Liver (tissue), 7 donors: ENCODE measurements at regions not wholly inside any gene's neighbourhood (a gene's known extent, or its start where the extent isn't known, plus 50 kb on each side); places are given as distances from the start of the nearest gene placed in this dataset.

ENCODE experiments used
- DNase-seq: peaks from one replicate; pipeline ENCODE4 v3.0.0-alpha.2; 2017; ENCODE audit warnings: low spot score
- H3K27ac ChIP-seq, 2 donors: one replicate each; pipeline ENCODE4 v1.7.0; 2013; ENCODE audit warnings: inconsistent platforms in 2 of 2, low read length in 2 of 2, control low read depth in 1 of 2, low read depth in 1 of 2, mild to moderate bottlenecking in 1 of 2
- H3K27me3 ChIP-seq, 4 donors: one replicate each; pipeline versions ENCODE4 v1.6.1 to v1.7.0; 2013; ENCODE audit warnings: low read length in 3 of 4, inconsistent platforms in 1 of 4, mild to moderate bottlenecking in 1 of 4, moderate library complexity in 1 of 4; ENCODE audit not compliant: control insufficient read depth in 4 of 4, insufficient read depth in 4 of 4
- H3K36me3 ChIP-seq, 4 donors: one replicate each; pipeline versions ENCODE4 v1.6.1 to v1.7.0; 2013; ENCODE audit warnings: low read length in 3 of 4, mild to moderate bottlenecking in 3 of 4, low read depth in 1 of 4, moderate library complexity in 1 of 4; ENCODE audit not compliant: control insufficient read depth in 4 of 4, insufficient read depth in 3 of 4
- H3K4me1 ChIP-seq, 4 donors: one replicate each; pipeline versions ENCODE4 v1.6.1 to v1.7.0; 2013; ENCODE audit warnings: low read length in 3 of 4, mild to moderate bottlenecking in 3 of 4, moderate library complexity in 1 of 4; ENCODE audit not compliant: control insufficient read depth in 4 of 4, insufficient read depth in 4 of 4
- H3K4me3 ChIP-seq, 3 donors: one replicate each; pipeline versions ENCODE4 v1.6.1 to v1.7.0; 2013; ENCODE audit warnings: low read length in 3 of 3, control low read depth in 1 of 3, low read depth in 1 of 3, mild to moderate bottlenecking in 1 of 3
- H3K9ac ChIP-seq, 2 donors: one replicate each; pipeline ENCODE4 v1.7.0; 2013; ENCODE audit warnings: low read length in 2 of 2, mild to moderate bottlenecking in 2 of 2, moderate library complexity in 2 of 2, control low read depth in 1 of 2, low read depth in 1 of 2
- H3K9me3 ChIP-seq, 4 donors: one replicate each; pipeline versions ENCODE4 v1.6.1 to v1.7.0; 2013; ENCODE audit warnings: low read length in 3 of 4; ENCODE audit not compliant: control insufficient read depth in 4 of 4
- ATF3 ChIP-seq: IDR thresholded peaks from 2 replicates; pipeline ENCODE4 v1.6.1; 2016; ENCODE audit warnings: antibody characterized with exemption
- EGR1 ChIP-seq, 2 donors: IDR thresholded peaks; 2 replicates each; pipeline ENCODE4 v1.6.1; 2016 to 2018; ENCODE audit warnings: antibody characterized with exemption in 2 of 2, low read depth in 2 of 2
- FOXA1 ChIP-seq: IDR thresholded peaks from 2 replicates; pipeline ENCODE4 v1.6.1; 2016; ENCODE audit warnings: antibody characterized with exemption
- FOXA2 ChIP-seq: IDR thresholded peaks from 2 replicates; pipeline ENCODE4 v1.6.1; 2016; ENCODE audit warnings: antibody characterized with exemption
- GABPA ChIP-seq, 2 donors: IDR thresholded peaks in 1 of 2; conservative IDR thresholded peaks in 1 of 2; 2 replicates each; pipeline ENCODE4 v1.6.1; 2016; ENCODE audit warnings: antibody characterized with exemption in 2 of 2, mild to moderate bottlenecking in 1 of 2, moderate library complexity in 1 of 2
- HNF4A ChIP-seq, 2 donors: conservative IDR thresholded peaks; 2 replicates each; pipeline ENCODE4 v1.6.1; 2016; ENCODE audit warnings: antibody characterized with exemption in 2 of 2, mild to moderate bottlenecking in 2 of 2
- HNF4G ChIP-seq: IDR thresholded peaks from 2 replicates; pipeline ENCODE4 v1.6.1; 2016; ENCODE audit warnings: antibody characterized with exemption
- JUND ChIP-seq, 2 donors: IDR thresholded peaks; 2 replicates each; pipeline ENCODE4 v1.6.1; 2016; ENCODE audit warnings: antibody characterized with exemption in 2 of 2
- NR2F2 ChIP-seq: IDR thresholded peaks from 2 replicates; pipeline ENCODE4 v1.6.1; 2016; ENCODE audit warnings: antibody characterized with exemption
- RAD21 ChIP-seq, 2 donors: IDR thresholded peaks; 2 replicates each; pipeline ENCODE4 v1.6.1; 2016; ENCODE audit warnings: antibody characterized with exemption in 2 of 2, mild to moderate bottlenecking in 2 of 2
- REST ChIP-seq: IDR thresholded peaks from 2 replicates; pipeline ENCODE4 v1.6.1; 2016; ENCODE audit warnings: antibody characterized with exemption, mild to moderate bottlenecking
- RXRA ChIP-seq, 2 donors: IDR thresholded peaks; 2 replicates each; pipeline ENCODE4 v1.6.1; 2017 to 2018; ENCODE audit warnings: antibody characterized with exemption in 2 of 2, mild to moderate bottlenecking in 1 of 2
- SP1 ChIP-seq: IDR thresholded peaks from 2 replicates; pipeline ENCODE4 v1.6.1; 2018; ENCODE audit warnings: antibody characterized with exemption, mild to moderate bottlenecking
- TAF1 ChIP-seq: conservative IDR thresholded peaks from 2 replicates; pipeline ENCODE4 v1.6.1; 2016; ENCODE audit warnings: antibody characterized with exemption, mild to moderate bottlenecking
- YY1 ChIP-seq: IDR thresholded peaks from 2 replicates; pipeline ENCODE4 v1.6.1; 2016; ENCODE audit warnings: antibody characterized with exemption, mild to moderate bottlenecking
- ZBTB33 ChIP-seq: IDR thresholded peaks from 2 replicates; pipeline ENCODE4 v1.6.1; 2016; ENCODE audit warnings: antibody characterized with exemption
- WGBS: extraction: QIAGEN DNeasy Blood & Tissue Kit; methylation state at CpG from one replicate; pipeline ENCODE4 v1.1.7; 2013; 5-methylcytosine and 5-hydroxymethylcytosine counted together
- TF ChIP-seq, protein P1 (sequence below): IDR thresholded peaks from 2 replicates; pipeline ENCODE4 v1.6.1; 2016; ENCODE audit warnings: antibody characterized with exemption
- donor health status: healthy.
- donor health status: healthy.
- donor health status: healthy.
- donor health status: healthy.

DNA sequence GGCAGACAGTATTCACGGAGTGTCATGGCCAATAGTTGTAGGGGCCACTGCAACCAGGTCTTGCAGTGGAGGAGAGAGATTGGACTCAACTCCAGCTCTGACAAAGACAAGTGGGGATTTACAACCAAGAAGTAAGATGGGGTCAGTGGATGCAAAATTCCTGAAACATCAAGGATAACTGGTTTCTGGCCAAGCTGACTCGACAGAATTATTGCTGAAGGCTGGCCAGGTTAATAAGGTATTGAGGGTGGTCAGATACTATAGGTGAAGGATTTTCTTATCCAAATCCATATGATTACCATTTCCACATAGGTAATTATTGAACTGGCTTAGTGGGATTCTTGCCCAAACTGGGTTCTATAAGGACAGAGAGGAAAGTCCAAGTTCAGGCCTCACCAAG is 64.9 kb upstream of the FOXG1 start:
- no peak for TF ChIP-seq RXRA (IDR thresholded peaks at IDR 0.05)
- TF ChIP-seq, protein P1, sequence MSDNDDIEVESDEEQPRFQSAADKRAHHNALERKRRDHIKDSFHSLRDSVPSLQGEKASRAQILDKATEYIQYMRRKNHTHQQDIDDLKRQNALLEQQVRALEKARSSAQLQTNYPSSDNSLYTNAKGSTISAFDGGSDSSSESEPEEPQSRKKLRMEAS = no peak
- no peak for TF ChIP-seq TAF1
- TF ChIP-seq YY1 = no peak
- no peak for TF ChIP-seq JUND (IDR thresholded peaks at IDR 0.05)
- TF ChIP-seq HNF4A (conservative IDR thresholded peaks at IDR 0.05) = no peak
- no peak for DNase-seq
- H3K27me3 ChIP-seq = peaks cover 0 to 5% (median 0%) of the 10 kb centered on the region in 4 donors
- H3K27ac ChIP-seq = no peak overlapping the region
- H3K4me1 ChIP-seq = no peaks in the 10 kb centered on the region
- no peak overlapping the region for H3K4me3 ChIP-seq
- no peaks in the 10 kb centered on the region for H3K36me3 ChIP-seq
- H3K9me3 ChIP-seq = no peaks in the 10 kb centered on the region
- WGBS = 71% methylated on average over 2 of the region's 2 CpGs
- no peak overlapping the region for H3K9ac ChIP-seq

GRCh38 chr14:28703482-28703881 is 63.1 kb upstream of the FOXG1 start:
- WGBS = 69% methylated on average over 4 of the region's 4 CpGs
- Histone ChIP-seq H3K36me3 (no peaks in the 10 kb centered on the region), H3K27ac (no peak overlapping the region), H3K27me3 (peaks cover 0 to 5% (median 0%) of the 10 kb centered on the region in 4 donors), H3K9me3 (no peaks in the 10 kb centered on the region), H3K9ac (no peak overlapping the region), H3K4me1 (no peaks in the 10 kb centered on the region), H3K4me3 (no peak overlapping the region)
- no peak for TF ChIP-seq EGR1 (IDR thresholded peaks at IDR 0.05; ENCODE audit: low read depth in 2 of 2)
- no peak for TF ChIP-seq NR2F2
- no peak for TF ChIP-seq RAD21 (IDR thresholded peaks at IDR 0.05)
- no peak for TF ChIP-seq YY1
- TF ChIP-seq FOXA1 = no peak
- no peak for TF ChIP-seq ATF3
- no peak for TF ChIP-seq ZBTB33
- TF ChIP-seq, protein P1 = no peak
- no peak for TF ChIP-seq HNF4A (conservative IDR thresholded peaks at IDR 0.05)
- TF ChIP-seq JUND (IDR thresholded peaks at IDR 0.05) = no peak
- TF ChIP-seq RXRA (IDR thresholded peaks at IDR 0.05) = no peak
- DNase-seq = no peak

DNA sequence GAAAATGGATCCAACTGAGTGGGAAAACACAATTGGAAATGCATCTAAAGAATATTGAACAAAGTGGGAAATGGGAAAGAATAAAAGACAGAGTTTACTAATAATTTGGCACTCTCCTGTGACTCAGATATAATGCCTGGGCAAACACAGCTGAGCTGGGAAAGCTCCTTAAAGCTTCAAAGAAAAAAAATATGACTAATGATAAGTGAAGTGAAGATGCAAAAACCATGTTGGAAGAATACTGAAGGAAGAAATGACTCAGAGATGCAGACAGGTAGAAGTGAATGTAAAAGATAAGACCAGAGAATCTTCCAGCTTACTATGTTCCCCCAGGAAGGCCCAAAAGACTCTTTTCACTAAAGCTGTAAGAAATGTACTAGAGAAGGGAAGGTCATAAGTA is 62.4 kb upstream of the FOXG1 start:
- Histone ChIP-seq H3K4me3 (no peak overlapping the region), H3K4me1 (no peaks in the 10 kb centered on the region), H3K9ac (no peak overlapping the region), H3K27ac (no peak overlapping the region), H3K36me3 (no peaks in the 10 kb centered on the region), H3K27me3 (peaks cover 0 to 5% (median 0%) of the 10 kb centered on the region in 4 donors), H3K9me3 (no peaks in the 10 kb centered on the region)
- no peak for DNase-seq
- TF ChIP-seq SP1 (no peak), HNF4G (no peak), JUND (IDR thresholded peaks at IDR 0.05) (no peak), FOXA1 (no peak), YY1 (no peak), EGR1 (IDR thresholded peaks at IDR 0.05; ENCODE audit: low read depth in 2 of 2) (no peak), NR2F2 (no peak), ATF3 (no peak), HNF4A (conservative IDR thresholded peaks at IDR 0.05) (no peak), RAD21 (IDR thresholded peaks at IDR 0.05) (no peak), TAF1 (no peak), RXRA (IDR thresholded peaks at IDR 0.05) (no peak), FOXA2 (no peak), GABPA (IDR thresholded peaks at IDR 0.05 in 1 of 2, conservative IDR thresholded peaks at IDR 0.05 in 1 of 2) (no peak), ZBTB33 (no peak), REST (no peak)
- TF ChIP-seq, protein P1 = no peak
